ENCODE measurements at regions not wholly inside any gene's neighbourhood (a gene's known extent, or its start where the extent isn't known, plus 50 kb on each side); places are given as distances from the start of the nearest gene placed in this dataset.

- no peaks in the 10 kb centered on the region for H3K27me3 ChIP-seq (ENCODE audit: control insufficient read depth in 2 of 2, insufficient read depth in 2 of 2, low read length in 2 of 2)
- no peak overlapping the region for H3K9ac ChIP-seq (replicated peaks; ENCODE audit: extremely low read depth, insufficient read depth, low read length)
- H2AFZ ChIP-seq (ENCODE audit: low read depth, low read length), result no peak overlapping the region
- H4K20me1 ChIP-seq (replicated peaks; ENCODE audit: control insufficient read depth, extremely low read depth, insufficient read depth, low read length), result no peaks in the 10 kb centered on the region
- no peak overlapping the region for H3K27ac ChIP-seq (ENCODE audit: insufficient read depth, low read depth, low read length)
- no peak for TF ChIP-seq EZH2 (IDR thresholded peaks at IDR 0.05; ENCODE audit: borderline replicate concordance, low read depth, low read length, severe bottlenecking)
- no peak for TF ChIP-seq MAX (IDR thresholded peaks at IDR 0.05; ENCODE audit: insufficient read depth, insufficient read length)
- BruUV-seq (replicated peaks), result no TSS peak
- intact Hi-C loops (cut with micrococcal nuclease) (no loop called here), dilution Hi-C loops (cut with MboI; ENCODE audit: extremely low pct_ligation_motif_present, low sequenced_read_pairs) (no loop called here)
- ChIA-PET CTCF (no interaction called here), POLR2A (no interaction called here)
- DNase-seq (ENCODE audit: low read depth, low spot score) (no peak), FAIRE-seq (no peak)
- no peak overlapping the region for H3K4me2 ChIP-seq (ENCODE audit: insufficient read depth, low read length)
- no peaks in the 10 kb centered on the region for H3K79me2 ChIP-seq (ENCODE audit: control insufficient read depth, insufficient read depth, low read length)
- H3K9me3 ChIP-seq (replicated peaks; ENCODE audit: control insufficient read depth, insufficient read depth, low read length), result peaks cover 3% of the 10 kb centered on the region
- no peaks in the 10 kb centered on the region for H3K36me3 ChIP-seq (ENCODE audit: control insufficient read depth in 2 of 2, extremely low read depth in 1 of 2, insufficient read depth in 2 of 2, low read length in 2 of 2)
- no peaks in the 10 kb centered on the region for H3K9me1 ChIP-seq (replicated peaks; ENCODE audit: control insufficient read depth, extremely low read depth, insufficient read depth, low read length)
- no peak overlapping the region for H3K4me3 ChIP-seq (replicated peaks in 1 of 3; ENCODE audit: insufficient read depth in 1 of 3, low read depth in 1 of 3, low read length in 3 of 3)
- no peaks in the 10 kb centered on the region for H3K4me1 ChIP-seq (ENCODE audit: control insufficient read depth, extremely low read depth, insufficient read depth, low read length)
These were observed 243.9 kb upstream of the TCERG1L start for GRCh38 chr10:131555406-131555805.

- dilution Hi-C loops (cut with MboI; ENCODE audit: extremely low pct_ligation_motif_present, low sequenced_read_pairs), result no loop called here
These were observed 244.8 kb upstream of the TCERG1L start for GRCh38 chr10:131556061-131556896.

More at GRCh38 chr10:131556061-131556896, 244.8 kb upstream of the TCERG1L start:
- H3K9ac ChIP-seq (replicated peaks; ENCODE audit: extremely low read depth, insufficient read depth, low read length), result no peak overlapping the region
- ChIA-PET POLR2A (no interaction called here), CTCF (no interaction called here)
- H3K27me3 ChIP-seq (ENCODE audit: control insufficient read depth in 2 of 2, insufficient read depth in 2 of 2, low read length in 2 of 2), result no peaks in the 10 kb centered on the region
- H4K20me1 ChIP-seq (replicated peaks; ENCODE audit: control insufficient read depth, extremely low read depth, insufficient read depth, low read length), result no peaks in the 10 kb centered on the region
- intact Hi-C loops (cut with micrococcal nuclease), result no loop called here
- H3K27ac ChIP-seq (ENCODE audit: insufficient read depth, low read depth, low read length), result no peak overlapping the region
- no TSS peak for BruUV-seq (replicated peaks)
- H3K36me3 ChIP-seq (ENCODE audit: control insufficient read depth in 2 of 2, extremely low read depth in 1 of 2, insufficient read depth in 2 of 2, low read length in 2 of 2), result no peaks in the 10 kb centered on the region
- no peak overlapping the region for H2AFZ ChIP-seq (ENCODE audit: low read depth, low read length)
- DNase-seq (ENCODE audit: low read depth, low spot score) (no peak), FAIRE-seq (no peak)
- no peak overlapping the region for H3K4me2 ChIP-seq (ENCODE audit: insufficient read depth, low read length)
- H3K9me1 ChIP-seq (replicated peaks; ENCODE audit: control insufficient read depth, extremely low read depth, insufficient read depth, low read length), result no peaks in the 10 kb centered on the region
- no peak overlapping the region for H3K4me3 ChIP-seq (replicated peaks in 1 of 3; ENCODE audit: insufficient read depth in 1 of 3, low read depth in 1 of 3, low read length in 3 of 3)
- H3K4me1 ChIP-seq (ENCODE audit: control insufficient read depth, extremely low read depth, insufficient read depth, low read length), result no peaks in the 10 kb centered on the region
- H3K79me2 ChIP-seq (ENCODE audit: control insufficient read depth, insufficient read depth, low read length), result no peaks in the 10 kb centered on the region
- TF ChIP-seq POLR2AphosphoS5 (IDR thresholded peaks at IDR 0.05; ENCODE audit: insufficient read depth, low read depth, low read length), result no peak
- TF ChIP-seq CTCF (IDR thresholded peaks at IDR 0.05; ENCODE audit: extremely low read depth in 1 of 2, insufficient read depth in 1 of 2, low read depth in 1 of 2, low read length in 2 of 2), result no peak
- TF ChIP-seq POLR2A (IDR thresholded peaks at IDR 0.05; ENCODE audit: low read depth, low read length), result no peak
- no peak for TF ChIP-seq GATA2 (IDR thresholded peaks at IDR 0.05; ENCODE audit: insufficient read depth, insufficient read length, low read depth, low read length)
- no peak for TF ChIP-seq MYC (IDR thresholded peaks at IDR 0.05; ENCODE audit: low read depth, low read length)
- no peak for TF ChIP-seq FOS (IDR thresholded peaks at IDR 0.05; ENCODE audit: borderline replicate concordance, insufficient read depth, low read length)
- no peak for TF ChIP-seq EZH2 (IDR thresholded peaks at IDR 0.05; ENCODE audit: borderline replicate concordance, low read depth, low read length, severe bottlenecking)
- TF ChIP-seq JUN (IDR thresholded peaks at IDR 0.05; ENCODE audit: borderline replicate concordance, insufficient read depth, insufficient read length, low read depth), result no peak
- TF ChIP-seq MAX (IDR thresholded peaks at IDR 0.05; ENCODE audit: insufficient read depth, insufficient read length), result no peak
- peaks cover 3% of the 10 kb centered on the region for H3K9me3 ChIP-seq (replicated peaks; ENCODE audit: control insufficient read depth, insufficient read depth, low read length)
